GM23248 (cell line): ENCODE measurements at regions not wholly inside any gene's neighbourhood (a gene's known extent, or its start where the extent isn't known, plus 50 kb on each side); places are given as distances from the start of the nearest gene placed in this dataset.
A peak's percentile ranks its signal among the peaks of the same experiment; 100 is the strongest.

Experiments
- DNase-seq: peaks from one replicate; pipeline ENCODE4 v3.0.0-alpha.2; 2015
- H2AFZ ChIP-seq: fragments of 200-600 bp; sonication (generic); 2 replicates; pipeline ENCODE4 v1.6.1; 2016; ENCODE audit warnings: antibody characterized with exemption
- H3F3A ChIP-seq: fragments of 200-600 bp; sonication (generic); 2 replicates; pipeline ENCODE4 v1.6.1; 2016; ENCODE audit warnings: mild to moderate bottlenecking, antibody characterized with exemption, mixed run types; ENCODE audit not compliant: insufficient read depth
- H3K27ac ChIP-seq: fragments of 200-600 bp; sonication (generic); 2 replicates; pipeline ENCODE4 v1.5.1; 2016; ENCODE audit warnings: mild to moderate bottlenecking
- H3K27me3 ChIP-seq: fragments of 200-600 bp; sonication (generic); replicated peaks from 2 replicates; pipeline ENCODE4 v1.6.1; 2016; ENCODE audit warnings: mild to moderate bottlenecking; ENCODE audit not compliant: insufficient read depth
- H3K36me3 ChIP-seq: fragments of 200-600 bp; sonication (generic); 2 replicates; pipeline ENCODE4 v1.6.1; 2016; ENCODE audit warnings: low read depth, mild to moderate bottlenecking
- H3K4me1 ChIP-seq: fragments of 200-600 bp; sonication (generic); 2 replicates; pipeline ENCODE4 v1.6.1; 2016; ENCODE audit warnings: mild to moderate bottlenecking; ENCODE audit not compliant: insufficient read depth
- H3K4me2 ChIP-seq: fragments of 200-600 bp; sonication (generic); one replicate; pipeline ENCODE4 v1.6.1; 2016; ENCODE audit warnings: mild to moderate bottlenecking; ENCODE audit not compliant: unreplicated experiment
- H3K4me3 ChIP-seq: fragments of 200-600 bp; sonication (generic); 2 replicates; pipeline ENCODE4 v1.5.1; 2016; ENCODE audit warnings: mild to moderate bottlenecking
- H3K79me2 ChIP-seq: fragments of 200-600 bp; sonication (generic); 2 replicates; pipeline ENCODE4 v1.6.1; 2016; ENCODE audit warnings: mild to moderate bottlenecking; ENCODE audit not compliant: insufficient read depth
- H3K9ac ChIP-seq: fragments of 200-600 bp; sonication (generic); 2 replicates; pipeline ENCODE4 v1.6.1; 2016; ENCODE audit warnings: mild to moderate bottlenecking
- H3K9me2 ChIP-seq: fragments of 200-600 bp; sonication (generic); 2 replicates; pipeline ENCODE4 v1.6.1; 2016; ENCODE audit warnings: mixed run types, mild to moderate bottlenecking, moderate library complexity; ENCODE audit not compliant: insufficient read depth
- H3K9me3 ChIP-seq: fragments of 200-600 bp; sonication (generic); one replicate; pipeline ENCODE4 v1.6.1; 2017; ENCODE audit warnings: low read depth
- H4K20me1 ChIP-seq: fragments of 200-600 bp; sonication (generic); 2 replicates; pipeline ENCODE4 v1.6.0; 2016; ENCODE audit not compliant: insufficient read depth
- EZH2 ChIP-seq: fragments of 200-600 bp; sonication (generic); IDR thresholded peaks from 2 replicates; pipeline ENCODE4 v1.6.1; 2018; ENCODE audit warnings: antibody characterized with exemption, mild to moderate bottlenecking; ENCODE audit not compliant: insufficient read depth, poor library complexity, severe bottlenecking
- EZH2phosphoT487 ChIP-seq: fragments of 200-600 bp; sonication (generic); IDR thresholded peaks from 2 replicates; pipeline ENCODE4 v1.6.1; 2018; ENCODE audit warnings: antibody characterized with exemption, moderate library complexity, mild to moderate bottlenecking, low read depth; ENCODE audit not compliant: insufficient read depth
- WGBS, 2 experiments: methylation state at CpG; one replicate each; pipeline ENCODE4 v1.1.6; 2015 to 2017; ENCODE audit warnings: low lambda C conversion rate in 2 of 2, low coverage in 1 of 2; ENCODE audit errors: missing lambda C conversion rate in 2 of 2; 5-methylcytosine and 5-hydroxymethylcytosine counted together
- in situ Hi-C: fragments of 300-500 bp; cut with MboI; formaldehyde crosslinking; loops from 2 replicates; pipeline ENCODE4 v1.15.0; 2020

GRCh38 chr1:199403531-199404116 is 623.9 kb upstream of the NR5A2 start:
- DNase-seq: peak; percentile 19
- TF ChIP-seq EZH2 (no peak), EZH2phosphoT487 (no peak)
- no peak overlapping the region for H3K4me3 ChIP-seq
- peaks cover 13% of the 10 kb centered on the region; the same call in 1 of the 2 replicates for H3K27me3 ChIP-seq
- WGBS, 2 experiments: 0 to 3% methylated on average over 1 of the region's 1 CpG
- no peaks in the 10 kb centered on the region for H3K79me2 ChIP-seq
- H3K27ac ChIP-seq: no peak overlapping the region
- H3K9me3 ChIP-seq: no peaks in the 10 kb centered on the region
- H2AFZ ChIP-seq: no peak overlapping the region
- no peaks in the 10 kb centered on the region for H3K4me1 ChIP-seq
- H4K20me1 ChIP-seq: no peaks in the 10 kb centered on the region
- H3K4me2 ChIP-seq: no peak overlapping the region
- no peak overlapping the region for H3K9ac ChIP-seq
- H3K9me2 ChIP-seq: no peaks in the 10 kb centered on the region
- in situ Hi-C loops: no loop called here
- H3K36me3 ChIP-seq: no peaks in the 10 kb centered on the region
- H3F3A ChIP-seq: no peaks in the 10 kb centered on the region

- no peak overlapping the region for H3K9ac ChIP-seq
- DNase-seq: peak; percentile 24
- TF ChIP-seq EZH2: no peak
- no peak for TF ChIP-seq EZH2phosphoT487
- H3F3A ChIP-seq: no peaks in the 10 kb centered on the region
- no peaks in the 10 kb centered on the region for H3K36me3 ChIP-seq
- no peaks in the 10 kb centered on the region for H3K4me1 ChIP-seq
- no peaks in the 10 kb centered on the region for H4K20me1 ChIP-seq
- no peaks in the 10 kb centered on the region for H3K79me2 ChIP-seq
- H3K4me3 ChIP-seq: no peak overlapping the region
- H3K9me3 ChIP-seq: no peaks in the 10 kb centered on the region
- peaks cover 13% of the 10 kb centered on the region; the same call in 1 of the 2 replicates for H3K27me3 ChIP-seq
- no peak overlapping the region for H3K4me2 ChIP-seq
- no peak overlapping the region for H3K27ac ChIP-seq
- no peaks in the 10 kb centered on the region for H3K9me2 ChIP-seq
- in situ Hi-C loops: no loop called here
- H2AFZ ChIP-seq: no peak overlapping the region
Measured at GRCh38 chr1:199404191-199404590, 623.3 kb upstream of the NR5A2 start.

- peak; percentile 2 for DNase-seq
- H3K36me3 ChIP-seq: no peaks in the 10 kb centered on the region
- TF ChIP-seq EZH2phosphoT487: no peak
- TF ChIP-seq EZH2: no peak
- no peaks in the 10 kb centered on the region for H3K4me1 ChIP-seq
- H3K9ac ChIP-seq: no peak overlapping the region
- H3K79me2 ChIP-seq: no peaks in the 10 kb centered on the region
- H2AFZ ChIP-seq: no peak overlapping the region
- in situ Hi-C loops: no loop called here
- no peak overlapping the region for H3K4me2 ChIP-seq
- no peaks in the 10 kb centered on the region for H3K9me2 ChIP-seq
- H4K20me1 ChIP-seq: no peaks in the 10 kb centered on the region
- no peaks in the 10 kb centered on the region for H3K9me3 ChIP-seq
- H3F3A ChIP-seq: no peaks in the 10 kb centered on the region
- no peak overlapping the region for H3K27ac ChIP-seq
- H3K4me3 ChIP-seq: no peak overlapping the region
- peaks cover 13% of the 10 kb centered on the region; the same call in 1 of the 2 replicates for H3K27me3 ChIP-seq
Measured at GRCh38 chr1:199404976-199405375, 622.5 kb upstream of the NR5A2 start.

GRCh38 chr1:199405634-199406196 is 621.8 kb upstream of the NR5A2 start:
- no peaks in the 10 kb centered on the region for H3K36me3 ChIP-seq
- no peak overlapping the region for H2AFZ ChIP-seq
- TF ChIP-seq EZH2 (no peak), EZH2phosphoT487 (no peak)
- H3F3A ChIP-seq: no peaks in the 10 kb centered on the region
- WGBS, 2 experiments: 12 to 21% methylated on average over 3 of the region's 3 CpGs
- no peak overlapping the region for H3K4me2 ChIP-seq
- in situ Hi-C loops: no loop called here
- no peaks in the 10 kb centered on the region for H3K9me3 ChIP-seq
- no peak for DNase-seq
- H4K20me1 ChIP-seq: no peaks in the 10 kb centered on the region
- no peak overlapping the region for H3K4me3 ChIP-seq
- H3K4me1 ChIP-seq: no peaks in the 10 kb centered on the region
- no peaks in the 10 kb centered on the region for H3K9me2 ChIP-seq
- H3K79me2 ChIP-seq: no peaks in the 10 kb centered on the region
- H3K27ac ChIP-seq: no peak overlapping the region
- no peak overlapping the region for H3K9ac ChIP-seq
- H3K27me3 ChIP-seq: peaks cover 13% of the 10 kb centered on the region; the same call in 1 of the 2 replicates

GRCh38 chr1:199410462-199410861 is 617.0 kb upstream of the NR5A2 start:
- H3K4me1 ChIP-seq: no peaks in the 10 kb centered on the region
- no peaks in the 10 kb centered on the region for H3F3A ChIP-seq
- no peaks in the 10 kb centered on the region for H3K79me2 ChIP-seq
- no peaks in the 10 kb centered on the region for H3K27me3 ChIP-seq
- WGBS, 2 experiments: 5 to 6% methylated on average over 3 of the region's 3 CpGs
- TF ChIP-seq EZH2: no peak
- no peak for TF ChIP-seq EZH2phosphoT487
- in situ Hi-C loops: no loop called here
- H3K36me3 ChIP-seq: no peaks in the 10 kb centered on the region
- no peak for DNase-seq
- no peak overlapping the region for H2AFZ ChIP-seq
- no peak overlapping the region for H3K4me2 ChIP-seq
- H3K4me3 ChIP-seq: no peak overlapping the region
- no peaks in the 10 kb centered on the region for H3K9me3 ChIP-seq
- H3K9me2 ChIP-seq: no peaks in the 10 kb centered on the region
- no peak overlapping the region for H3K9ac ChIP-seq
- H4K20me1 ChIP-seq: no peaks in the 10 kb centered on the region
- H3K27ac ChIP-seq: no peak overlapping the region
